Liver (tissue), 8 donors: ENCODE measurements at regions not wholly inside any gene's neighbourhood (a gene's known extent, or its start where the extent isn't known, plus 50 kb on each side); places are given as distances from the start of the nearest gene placed in this dataset.

ENCODE experiments used
- DNase-seq: peaks from one replicate; pipeline ENCODE4 v3.0.0-alpha.2; 2017; ENCODE audit warnings: low spot score
- H3K27ac ChIP-seq, 2 donors: one replicate each; pipeline ENCODE4 v1.7.0; 2013; ENCODE audit warnings: inconsistent platforms in 2 of 2, low read length in 2 of 2, control low read depth in 1 of 2, low read depth in 1 of 2, mild to moderate bottlenecking in 1 of 2
- H3K27me3 ChIP-seq, 4 donors: one replicate each; pipeline versions ENCODE4 v1.6.1 to v1.7.0; 2013; ENCODE audit warnings: low read length in 3 of 4, inconsistent platforms in 1 of 4, mild to moderate bottlenecking in 1 of 4, moderate library complexity in 1 of 4; ENCODE audit not compliant: control insufficient read depth in 4 of 4, insufficient read depth in 4 of 4
- H3K36me3 ChIP-seq, 4 donors: one replicate each; pipeline versions ENCODE4 v1.6.1 to v1.7.0; 2013; ENCODE audit warnings: low read length in 3 of 4, mild to moderate bottlenecking in 3 of 4, low read depth in 1 of 4, moderate library complexity in 1 of 4; ENCODE audit not compliant: control insufficient read depth in 4 of 4, insufficient read depth in 3 of 4
- H3K4me1 ChIP-seq, 4 donors: one replicate each; pipeline versions ENCODE4 v1.6.1 to v1.7.0; 2013; ENCODE audit warnings: low read length in 3 of 4, mild to moderate bottlenecking in 3 of 4, moderate library complexity in 1 of 4; ENCODE audit not compliant: control insufficient read depth in 4 of 4, insufficient read depth in 4 of 4
- H3K4me3 ChIP-seq, 3 donors: one replicate each; pipeline versions ENCODE4 v1.6.1 to v1.7.0; 2013; ENCODE audit warnings: low read length in 3 of 3, control low read depth in 1 of 3, low read depth in 1 of 3, mild to moderate bottlenecking in 1 of 3
- H3K9ac ChIP-seq, 2 donors: one replicate each; pipeline ENCODE4 v1.7.0; 2013; ENCODE audit warnings: low read length in 2 of 2, mild to moderate bottlenecking in 2 of 2, moderate library complexity in 2 of 2, control low read depth in 1 of 2, low read depth in 1 of 2
- H3K9me3 ChIP-seq, 4 donors: one replicate each; pipeline versions ENCODE4 v1.6.1 to v1.7.0; 2013; ENCODE audit warnings: low read length in 3 of 4; ENCODE audit not compliant: control insufficient read depth in 4 of 4
- CTCF ChIP-seq: fragments of 150-350 bp; IDR thresholded peaks from 2 replicates; pipeline ENCODE4 v1.5.1; 2017; ENCODE audit warnings: improper control_type of control experiment, low read depth, low read length; ENCODE audit not compliant: missing input control
- EGR1 ChIP-seq, 2 donors: IDR thresholded peaks; 2 replicates each; pipeline ENCODE4 v1.6.1; 2016 to 2018; ENCODE audit warnings: antibody characterized with exemption in 2 of 2, low read depth in 2 of 2
- FOXA1 ChIP-seq: IDR thresholded peaks from 2 replicates; pipeline ENCODE4 v1.6.1; 2016; ENCODE audit warnings: antibody characterized with exemption
- FOXA2 ChIP-seq: IDR thresholded peaks from 2 replicates; pipeline ENCODE4 v1.6.1; 2016; ENCODE audit warnings: antibody characterized with exemption
- GABPA ChIP-seq, 2 donors: IDR thresholded peaks in 1 of 2; conservative IDR thresholded peaks in 1 of 2; 2 replicates each; pipeline ENCODE4 v1.6.1; 2016; ENCODE audit warnings: antibody characterized with exemption in 2 of 2, mild to moderate bottlenecking in 1 of 2, moderate library complexity in 1 of 2
- HNF4A ChIP-seq, 2 donors: conservative IDR thresholded peaks; 2 replicates each; pipeline ENCODE4 v1.6.1; 2016; ENCODE audit warnings: antibody characterized with exemption in 2 of 2, mild to moderate bottlenecking in 2 of 2
- HNF4G ChIP-seq: IDR thresholded peaks from 2 replicates; pipeline ENCODE4 v1.6.1; 2016; ENCODE audit warnings: antibody characterized with exemption
- JUND ChIP-seq, 2 donors: IDR thresholded peaks; 2 replicates each; pipeline ENCODE4 v1.6.1; 2016; ENCODE audit warnings: antibody characterized with exemption in 2 of 2
- MAX ChIP-seq: IDR thresholded peaks from 2 replicates; pipeline ENCODE4 v1.6.1; 2016; ENCODE audit warnings: antibody characterized with exemption
- NR2F2 ChIP-seq: IDR thresholded peaks from 2 replicates; pipeline ENCODE4 v1.6.1; 2016; ENCODE audit warnings: antibody characterized with exemption
- RAD21 ChIP-seq, 2 donors: IDR thresholded peaks; 2 replicates each; pipeline ENCODE4 v1.6.1; 2016; ENCODE audit warnings: antibody characterized with exemption in 2 of 2, mild to moderate bottlenecking in 2 of 2
- REST ChIP-seq: IDR thresholded peaks from 2 replicates; pipeline ENCODE4 v1.6.1; 2016; ENCODE audit warnings: antibody characterized with exemption, mild to moderate bottlenecking
- RXRA ChIP-seq, 2 donors: IDR thresholded peaks; 2 replicates each; pipeline ENCODE4 v1.6.1; 2017 to 2018; ENCODE audit warnings: antibody characterized with exemption in 2 of 2, mild to moderate bottlenecking in 1 of 2
- SP1 ChIP-seq: IDR thresholded peaks from 2 replicates; pipeline ENCODE4 v1.6.1; 2018; ENCODE audit warnings: antibody characterized with exemption, mild to moderate bottlenecking
- TAF1 ChIP-seq: conservative IDR thresholded peaks from 2 replicates; pipeline ENCODE4 v1.6.1; 2016; ENCODE audit warnings: antibody characterized with exemption, mild to moderate bottlenecking
- YY1 ChIP-seq: IDR thresholded peaks from 2 replicates; pipeline ENCODE4 v1.6.1; 2016; ENCODE audit warnings: antibody characterized with exemption, mild to moderate bottlenecking
- ZBTB33 ChIP-seq: IDR thresholded peaks from 2 replicates; pipeline ENCODE4 v1.6.1; 2016; ENCODE audit warnings: antibody characterized with exemption
- WGBS: extraction: QIAGEN DNeasy Blood & Tissue Kit; methylation state at CpG from one replicate; pipeline ENCODE4 v1.1.7; 2013; 5-methylcytosine and 5-hydroxymethylcytosine counted together
- TF ChIP-seq, protein P1 (sequence below): IDR thresholded peaks from 2 replicates; pipeline ENCODE4 v1.6.1; 2016; ENCODE audit warnings: antibody characterized with exemption
- donor health status: healthy.
- donor health status: healthy.
- donor health status: healthy.
- donor health status: healthy.
- donor health status: healthy.

DNA sequence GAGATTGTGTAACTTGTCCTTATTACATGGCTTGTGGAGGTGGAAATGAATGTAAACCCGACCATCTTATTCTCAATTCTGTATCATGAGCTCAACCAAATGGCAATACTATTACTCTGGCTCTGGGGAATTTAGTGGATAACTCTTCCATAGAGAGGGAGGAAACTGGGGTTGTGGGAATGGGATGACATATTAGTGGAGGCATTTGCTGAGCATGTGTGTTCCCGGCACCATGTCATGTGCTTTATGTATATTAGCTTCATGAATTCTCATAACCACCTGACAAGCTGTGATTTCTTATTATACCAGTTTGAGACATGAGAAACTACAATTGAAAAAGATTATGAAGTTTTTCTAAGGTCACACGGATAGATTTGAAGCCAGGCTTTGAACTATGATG, 112.8 kb upstream of the TMEFF2 start:
- no peak for DNase-seq
- no peaks in the 10 kb centered on the region for H3K9me3 ChIP-seq
- 73% methylated on average over 3 of the region's 3 CpGs for WGBS
- TF ChIP-seq MAX (no peak), ZBTB33 (no peak), GABPA (IDR thresholded peaks at IDR 0.05 in 1 of 2, conservative IDR thresholded peaks at IDR 0.05 in 1 of 2) (no peak), FOXA1 (no peak), HNF4G (no peak), JUND (IDR thresholded peaks at IDR 0.05) (no peak), EGR1 (IDR thresholded peaks at IDR 0.05; ENCODE audit: low read depth in 2 of 2) (no peak), TAF1 (no peak), HNF4A (conservative IDR thresholded peaks at IDR 0.05) (no peak), FOXA2 (no peak), REST (no peak), RAD21 (IDR thresholded peaks at IDR 0.05) (no peak), NR2F2 (no peak), CTCF (no peak), RXRA (IDR thresholded peaks at IDR 0.05) (no peak), SP1 (no peak), YY1 (no peak)
- TF ChIP-seq, protein P1, sequence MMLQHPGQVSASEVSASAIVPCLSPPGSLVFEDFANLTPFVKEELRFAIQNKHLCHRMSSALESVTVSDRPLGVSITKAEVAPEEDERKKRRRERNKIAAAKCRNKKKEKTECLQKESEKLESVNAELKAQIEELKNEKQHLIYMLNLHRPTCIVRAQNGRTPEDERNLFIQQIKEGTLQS = no peak
- no peak overlapping the region for H3K9ac ChIP-seq
- H3K4me1 ChIP-seq = no peaks in the 10 kb centered on the region
- no peak overlapping the region for H3K4me3 ChIP-seq
- H3K27ac ChIP-seq = no peak overlapping the region
- H3K27me3 ChIP-seq = no peaks in the 10 kb centered on the region
- no peaks in the 10 kb centered on the region for H3K36me3 ChIP-seq

DNA sequence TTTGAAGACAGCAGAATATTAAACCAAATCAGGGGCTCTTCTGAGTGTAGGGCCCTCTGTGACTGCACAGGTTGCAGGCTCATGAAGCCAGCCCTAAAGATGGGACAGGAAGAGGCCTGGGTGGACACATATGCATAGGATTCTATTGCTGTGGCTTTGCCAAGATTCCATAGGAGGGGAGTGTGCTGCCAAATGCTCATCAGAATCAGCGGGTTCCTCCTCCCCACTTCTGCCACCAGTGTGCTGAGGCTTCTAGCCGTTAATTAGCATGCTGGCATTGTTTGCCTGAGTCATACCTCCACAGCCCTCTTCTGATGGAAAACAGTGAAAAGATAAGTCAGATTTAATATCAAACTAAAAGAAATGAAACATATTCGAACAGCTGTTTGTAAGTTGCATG, 103.9 kb upstream of the TMEFF2 start:
- Histone ChIP-seq H3K4me3 (no peak overlapping the region), H3K4me1 (no peaks in the 10 kb centered on the region), H3K36me3 (no peaks in the 10 kb centered on the region), H3K27ac (no peak overlapping the region), H3K9ac (no peak overlapping the region), H3K27me3 (no peaks in the 10 kb centered on the region), H3K9me3 (no peaks in the 10 kb centered on the region)
- DNase-seq = no peak
- 60% methylated on average over 3 of the region's 3 CpGs for WGBS
- TF ChIP-seq MAX (no peak), SP1 (no peak), ZBTB33 (no peak), HNF4A (conservative IDR thresholded peaks at IDR 0.05) (no peak), RAD21 (IDR thresholded peaks at IDR 0.05) (no peak), FOXA2 (no peak), CTCF (no peak), FOXA1 (no peak)
- TF ChIP-seq, protein P1 = no peak
